Erythroblast (primary cell): ENCODE measurements at regions not wholly inside any gene's neighbourhood (a gene's known extent, or its start where the extent isn't known, plus 50 kb on each side); places are given as distances from the start of the nearest gene placed in this dataset.

Experiments used
- DNase-seq, 2 experiments: peaks; one replicate each; lab custom pipeline; 2025; lab: John Stamatoyannopoulos, UW
- GATA1 ChIP-seq: IDR thresholded peaks from 2 replicates; pipeline ENCODE4 v1.6.1; 2011; ENCODE audit warnings: low read depth, mild to moderate bottlenecking, control low read depth, low read length, moderate library complexity
- POLR2A ChIP-seq: IDR thresholded peaks from 2 replicates; pipeline ENCODE4 v1.6.1; 2011; ENCODE audit warnings: mild to moderate bottlenecking, low read length

GRCh38 chr2:160550048-160550447, 56.4 kb upstream of the RBMS1 start:
- DNase-seq: no peak
- TF ChIP-seq GATA1 (no peak), POLR2A (no peak)

GRCh38 chr2:160551259-160551658, 57.7 kb upstream of the RBMS1 start:
- TF ChIP-seq POLR2A (no peak), GATA1 (no peak)
- no peak for DNase-seq

GRCh38 chr2:160555420-160556071, 61.9 kb upstream of the RBMS1 start:
- DNase-seq: no peak
- TF ChIP-seq GATA1 (no peak), POLR2A (no peak)

GRCh38 chr2:160557903-160558302, 64.3 kb upstream of the RBMS1 start:
- no peak for DNase-seq
- TF ChIP-seq GATA1: no peak
- TF ChIP-seq POLR2A: no peak

- no peak for TF ChIP-seq POLR2A
- no peak for TF ChIP-seq GATA1
- DNase-seq: no peak
Observed at GRCh38 chr2:160558531-160558930, 64.9 kb upstream of the RBMS1 start.

GRCh38 chr2:160561551-160562295, 68.1 kb upstream of the RBMS1 start:
- TF ChIP-seq GATA1 (no peak), POLR2A (no peak)
- DNase-seq: no peak

- no peak for TF ChIP-seq POLR2A
- no peak for TF ChIP-seq GATA1
- DNase-seq: no peak
Observed at GRCh38 chr2:160562730-160563129, 69.1 kb upstream of the RBMS1 start.

- no peak for TF ChIP-seq POLR2A
- TF ChIP-seq GATA1: no peak
- no peak for DNase-seq
Observed at GRCh38 chr2:160564591-160564990, 71.0 kb upstream of the RBMS1 start.

GRCh38 chr2:160565099-160565845, 71.7 kb upstream of the RBMS1 start:
- DNase-seq: no peak
- TF ChIP-seq GATA1 (no peak), POLR2A (no peak)

- DNase-seq: no peak
- TF ChIP-seq GATA1 (no peak), POLR2A (no peak)
Observed at GRCh38 chr2:160566717-160567116, 73.1 kb upstream of the RBMS1 start.

GRCh38 chr2:160568856-160569255, 75.2 kb upstream of the RBMS1 start:
- TF ChIP-seq POLR2A (no peak), GATA1 (no peak)
- no peak for DNase-seq

- TF ChIP-seq POLR2A: no peak
- no peak for TF ChIP-seq GATA1
- DNase-seq: no peak
Observed at GRCh38 chr2:160570376-160570775, 76.8 kb upstream of the RBMS1 start.

- DNase-seq: no peak
- TF ChIP-seq POLR2A (no peak), GATA1 (no peak)
Observed at GRCh38 chr2:160574468-160575140, 81.0 kb upstream of the RBMS1 start.

GRCh38 chr2:160575368-160575767, 81.8 kb upstream of the RBMS1 start:
- no peak for TF ChIP-seq POLR2A
- no peak for TF ChIP-seq GATA1
- no peak for DNase-seq
